ENCODE measurements at regions not wholly inside any gene's neighbourhood (a gene's known extent, or its start where the extent isn't known, plus 50 kb on each side); places are given as distances from the start of the nearest gene placed in this dataset.

GRCh38 chr1:103911450-103911849, 161.8 kb downstream of the AMY1C start:
- H3K36me3 ChIP-seq (ENCODE audit: insufficient read depth, low read length), result no peaks in the 10 kb centered on the region
- intact Hi-C loops (cut with micrococcal nuclease; ENCODE audit: unreplicated experiment), result no loop called here

GRCh38 chr1:103917795-103918194, 168.1 kb downstream of the AMY1C start:
- no peak for DNase-seq (ENCODE audit: low spot score)
- no peaks in the 10 kb centered on the region for H3K79me2 ChIP-seq (ENCODE audit: insufficient read depth, low read depth, low read length)
- H3K9me2 ChIP-seq (ENCODE audit: insufficient read depth, low read length), result no peaks in the 10 kb centered on the region
- no peaks in the 10 kb centered on the region for H3K9me3 ChIP-seq (ENCODE audit: low read length)
- no peaks in the 10 kb centered on the region for H3K36me3 ChIP-seq (ENCODE audit: insufficient read depth, low read length)
- no peak overlapping the region for H3K27ac ChIP-seq (ENCODE audit: low read depth, low read length, poor library complexity, severe bottlenecking)
- intact Hi-C loops (cut with micrococcal nuclease; ENCODE audit: unreplicated experiment), result no loop called here
- H2AFZ ChIP-seq (ENCODE audit: low read length), result no peak overlapping the region
- no peak overlapping the region for H3K4me3 ChIP-seq (ENCODE audit: low read depth, low read length, poor library complexity, severe bottlenecking)
- TF ChIP-seq CTCF (conservative IDR thresholded peaks at IDR 0.05; ENCODE audit: low read length) (no peak), EZH2phosphoT487 (IDR thresholded peaks at IDR 0.05; ENCODE audit: borderline replicate concordance, low read depth, low read length) (no peak)
- ChIA-PET CTCF (ENCODE audit: unreplicated experiment) (no interaction called here), POLR2A (no interaction called here)
- BruUV-seq (replicated peaks), result no TSS peak
- H3K4me1 ChIP-seq (ENCODE audit: insufficient read depth, low read length, poor library complexity, severe bottlenecking), result no peaks in the 10 kb centered on the region
- H3K4me2 ChIP-seq (ENCODE audit: low read length), result no peak overlapping the region
- no peaks in the 10 kb centered on the region for H4K20me1 ChIP-seq (ENCODE audit: insufficient read depth, low read length)

More at GRCh38 chr1:103911450-103911849, 161.8 kb downstream of the AMY1C start:
- no peak for DNase-seq (ENCODE audit: low spot score)
- H3K4me3 ChIP-seq (ENCODE audit: low read depth, low read length, poor library complexity, severe bottlenecking), result no peak overlapping the region
- H3K9me2 ChIP-seq (ENCODE audit: insufficient read depth, low read length), result no peaks in the 10 kb centered on the region
- H3K4me2 ChIP-seq (ENCODE audit: low read length), result no peak overlapping the region
- no peak overlapping the region for H2AFZ ChIP-seq (ENCODE audit: low read length)
- H3K4me1 ChIP-seq (ENCODE audit: insufficient read depth, low read length, poor library complexity, severe bottlenecking), result no peaks in the 10 kb centered on the region
- TF ChIP-seq EZH2phosphoT487 (IDR thresholded peaks at IDR 0.05; ENCODE audit: borderline replicate concordance, low read depth, low read length) (no peak), CTCF (conservative IDR thresholded peaks at IDR 0.05; ENCODE audit: low read length) (no peak)
- ChIA-PET CTCF (ENCODE audit: unreplicated experiment) (no interaction called here), POLR2A (no interaction called here)
- BruUV-seq (replicated peaks), result no TSS peak
- H4K20me1 ChIP-seq (ENCODE audit: insufficient read depth, low read length), result no peaks in the 10 kb centered on the region
- no peaks in the 10 kb centered on the region for H3K79me2 ChIP-seq (ENCODE audit: insufficient read depth, low read depth, low read length)
- H3K27ac ChIP-seq (ENCODE audit: low read depth, low read length, poor library complexity, severe bottlenecking), result no peak overlapping the region
- no peaks in the 10 kb centered on the region for H3K9me3 ChIP-seq (ENCODE audit: low read length)

- Histone ChIP-seq H3K4me3 (ENCODE audit: low read depth, low read length, poor library complexity, severe bottlenecking) (no peak overlapping the region), H3K4me2 (ENCODE audit: low read length) (no peak overlapping the region), H3K36me3 (ENCODE audit: insufficient read depth, low read length) (no peaks in the 10 kb centered on the region), H2AFZ (ENCODE audit: low read length) (no peak overlapping the region), H4K20me1 (ENCODE audit: insufficient read depth, low read length) (no peaks in the 10 kb centered on the region), H3K4me1 (ENCODE audit: insufficient read depth, low read length, poor library complexity, severe bottlenecking) (no peaks in the 10 kb centered on the region), H3K79me2 (ENCODE audit: insufficient read depth, low read depth, low read length) (no peaks in the 10 kb centered on the region), H3K27ac (ENCODE audit: low read depth, low read length, poor library complexity, severe bottlenecking) (no peak overlapping the region), H3K9me2 (ENCODE audit: insufficient read depth, low read length) (no peaks in the 10 kb centered on the region), H3K9me3 (ENCODE audit: low read length) (no peaks in the 10 kb centered on the region)
- TF ChIP-seq CTCF (conservative IDR thresholded peaks at IDR 0.05; ENCODE audit: low read length) (no peak), EZH2phosphoT487 (IDR thresholded peaks at IDR 0.05; ENCODE audit: borderline replicate concordance, low read depth, low read length) (no peak)
- POLR2A ChIA-PET, result no interaction called here
- no peak for DNase-seq (ENCODE audit: low spot score)
- BruUV-seq (replicated peaks), result no TSS peak
- CTCF ChIA-PET (ENCODE audit: unreplicated experiment), result no interaction called here
- intact Hi-C loops (cut with micrococcal nuclease; ENCODE audit: unreplicated experiment), result no loop called here
Measured at GRCh38 chr1:103931891-103932290, 182.2 kb downstream of the AMY1C start.

Data from OCI-LY7 (cell line).